GM21786 (cell line): ENCODE measurements at regions not wholly inside any gene's neighbourhood (a gene's known extent, or its start where the extent isn't known, plus 50 kb on each side); places are given as distances from the start of the nearest gene placed in this dataset.
"Not testable (repeated sequence)": the region's sequence is repeated elsewhere in the genome, so short reads cannot be mapped to it uniquely, and the experiment has no call there.

ENCODE experiments used
- ATAC-seq: cut with Tn5 transposase; IDR thresholded peaks from one replicate; pipeline ENCODE4 v1.9.1; 2021; ENCODE audit not compliant: unreplicated experiment

DNA sequence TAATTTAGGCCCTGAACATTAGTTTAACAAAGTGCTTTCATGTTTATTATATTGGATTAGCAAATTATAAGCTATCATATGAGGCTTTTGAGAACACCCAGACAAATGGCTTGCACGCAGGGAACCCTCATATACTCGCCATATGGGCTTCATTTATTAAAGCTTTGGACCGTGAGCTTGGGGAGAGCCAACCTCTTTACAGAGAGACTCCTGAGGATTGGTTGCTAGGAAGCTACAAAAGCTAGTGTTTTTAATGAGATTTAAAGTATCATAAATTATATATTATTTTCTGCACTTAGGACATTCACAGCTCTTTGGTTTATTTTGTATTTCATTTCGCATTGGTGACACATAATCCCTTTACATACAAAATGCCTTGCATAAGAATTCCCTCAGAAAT lies 193.8 kb upstream of the TOX3 start:
- ATAC-seq: no peak

DNA sequence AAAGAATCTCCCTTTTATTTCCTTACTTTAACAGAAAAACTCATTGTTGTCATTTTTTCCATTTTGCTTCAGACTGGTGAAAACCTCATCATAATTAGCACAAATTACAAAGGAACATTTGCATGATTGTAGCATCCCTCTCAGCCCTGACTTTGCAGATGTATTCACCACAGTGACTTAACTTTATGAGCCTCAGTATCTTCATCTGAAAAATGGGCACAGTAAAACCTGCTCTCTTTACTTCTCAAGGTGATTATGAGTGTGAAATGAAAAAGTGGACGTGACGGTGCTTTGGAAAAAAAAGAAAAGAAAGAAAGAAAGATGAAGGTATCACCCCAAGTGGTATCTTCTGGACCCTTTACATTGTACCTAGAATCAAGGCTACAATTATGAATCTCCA lies 193.4 kb upstream of the TOX3 start:
- no peak for ATAC-seq

DNA sequence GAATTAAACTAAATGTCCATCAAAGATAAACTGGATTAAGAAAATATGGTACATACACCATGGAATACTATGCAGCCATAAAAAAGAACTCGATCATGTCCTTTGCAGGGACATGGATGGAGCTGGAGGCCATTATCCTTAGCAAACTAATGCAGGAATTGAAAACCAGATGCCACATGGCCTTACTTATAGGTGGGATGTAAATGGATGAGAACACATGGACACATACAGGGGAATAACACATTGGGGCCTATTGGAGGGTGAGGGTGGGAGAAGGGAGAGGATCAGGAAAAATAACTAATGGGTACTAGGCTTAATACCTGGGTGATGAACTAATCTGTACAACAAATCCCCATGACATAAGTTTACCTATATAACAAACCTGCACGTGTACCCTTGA lies 192.0 kb upstream of the TOX3 start:
- ATAC-seq: not testable (repeated sequence)

DNA sequence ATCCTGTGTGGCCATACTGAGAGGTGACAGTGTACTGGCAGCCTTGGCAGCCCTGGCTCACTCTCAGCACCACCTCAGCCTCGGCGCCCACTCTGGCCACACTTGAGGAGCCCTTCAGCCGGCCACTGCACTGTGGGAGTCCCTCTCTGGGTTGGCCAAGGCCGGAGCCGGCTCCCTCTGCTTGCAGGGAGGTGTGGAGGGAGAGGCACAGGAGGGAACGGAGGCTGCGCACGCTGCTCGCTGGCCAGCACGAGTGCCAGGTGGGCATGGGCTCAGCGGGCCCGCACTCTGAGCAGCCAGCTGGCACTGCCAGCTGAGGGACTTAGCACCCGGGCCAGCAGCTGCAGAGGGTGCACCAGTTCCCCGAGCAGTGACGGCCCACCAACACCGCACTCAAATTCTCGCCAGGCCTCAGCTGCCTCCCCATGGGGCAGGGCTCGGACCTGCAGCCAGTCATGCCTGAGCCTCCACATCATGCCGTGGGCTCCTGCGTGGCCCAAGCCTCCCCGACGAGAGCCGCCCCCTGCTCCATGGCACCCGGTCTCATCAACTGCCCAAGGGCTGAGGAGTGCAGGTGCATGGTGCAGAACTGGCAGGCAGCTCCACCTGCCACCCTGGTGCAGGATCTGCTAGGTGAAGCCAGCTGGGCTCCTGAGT lies 184.4 kb upstream of the TOX3 start:
- no peak for ATAC-seq

DNA sequence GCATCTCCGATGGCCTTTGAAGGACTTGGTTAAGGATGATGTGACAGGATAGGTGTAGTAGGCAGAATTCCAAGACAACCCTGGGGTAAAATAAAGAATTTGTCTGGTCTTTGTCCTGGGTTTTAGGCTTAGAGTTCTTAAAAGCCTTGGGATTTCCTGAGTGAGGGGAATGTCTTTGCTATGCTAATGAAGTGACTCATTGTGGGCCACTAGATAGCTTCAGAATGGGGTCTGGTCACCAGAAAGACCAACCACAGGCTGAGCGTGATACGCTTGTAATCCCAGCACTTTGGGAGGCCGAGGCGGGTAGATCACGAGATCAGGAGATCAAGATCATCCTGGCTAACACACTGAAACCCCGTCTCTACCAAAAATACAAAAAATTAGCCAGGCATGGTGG lies 182.8 kb upstream of the TOX3 start:
- ATAC-seq: no peak

DNA sequence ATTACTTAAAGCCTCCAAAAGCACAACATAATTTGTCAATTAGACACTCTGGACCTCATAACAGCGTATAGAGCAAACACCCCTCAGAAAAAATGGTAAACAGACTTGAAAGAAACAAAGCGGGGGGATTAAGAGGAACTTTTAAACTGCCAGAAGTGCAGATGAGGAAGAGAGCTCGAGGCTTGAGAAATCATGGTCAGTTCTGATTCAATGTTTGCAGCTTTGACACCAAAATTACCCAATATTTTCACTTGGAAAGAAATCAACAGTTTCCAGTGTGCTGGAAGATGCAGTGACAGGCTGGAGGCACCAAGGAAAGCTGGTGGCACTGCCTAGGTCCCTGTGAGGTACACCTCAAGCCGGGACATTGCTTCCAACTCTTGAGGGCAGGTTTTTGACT lies 180.9 kb upstream of the TOX3 start:
- no peak for ATAC-seq

DNA sequence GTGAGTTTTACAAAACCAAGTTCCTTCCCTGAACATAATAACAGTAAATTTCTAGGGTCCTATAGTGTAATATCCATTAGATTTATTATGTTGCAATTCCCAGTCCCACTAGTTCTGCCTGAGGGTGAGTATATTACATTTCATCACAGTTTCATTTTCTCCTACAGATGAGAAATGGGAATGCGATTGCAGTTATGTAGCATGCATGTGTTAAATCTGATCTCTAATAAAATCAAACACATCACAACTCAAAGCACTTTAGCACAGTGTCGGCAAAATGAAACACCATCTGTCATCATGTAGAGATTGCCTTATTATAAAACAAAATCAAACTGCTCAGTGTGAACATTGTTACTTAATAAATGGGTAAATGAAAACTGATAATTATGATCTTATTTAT lies 180.5 kb upstream of the TOX3 start:
- ATAC-seq: no peak

DNA sequence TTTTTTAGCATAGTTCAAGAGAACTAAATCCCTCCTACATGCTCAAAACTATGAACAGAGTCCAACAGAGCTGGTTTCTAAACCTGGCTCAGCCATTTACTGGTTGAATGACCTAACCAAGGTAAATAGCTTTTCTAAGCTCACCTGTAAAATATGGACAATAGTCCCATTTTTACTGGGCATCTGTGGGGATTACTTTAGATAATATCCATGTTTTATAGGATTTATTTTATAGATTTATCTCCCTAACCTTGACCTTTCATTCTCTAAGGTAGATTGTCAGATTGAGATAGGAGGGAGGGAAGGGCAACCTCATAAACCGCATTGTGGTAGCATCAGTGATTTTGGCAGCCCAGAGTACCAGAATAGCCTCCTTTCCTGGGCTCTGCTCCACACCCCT lies 178.5 kb upstream of the TOX3 start:
- no peak for ATAC-seq

DNA sequence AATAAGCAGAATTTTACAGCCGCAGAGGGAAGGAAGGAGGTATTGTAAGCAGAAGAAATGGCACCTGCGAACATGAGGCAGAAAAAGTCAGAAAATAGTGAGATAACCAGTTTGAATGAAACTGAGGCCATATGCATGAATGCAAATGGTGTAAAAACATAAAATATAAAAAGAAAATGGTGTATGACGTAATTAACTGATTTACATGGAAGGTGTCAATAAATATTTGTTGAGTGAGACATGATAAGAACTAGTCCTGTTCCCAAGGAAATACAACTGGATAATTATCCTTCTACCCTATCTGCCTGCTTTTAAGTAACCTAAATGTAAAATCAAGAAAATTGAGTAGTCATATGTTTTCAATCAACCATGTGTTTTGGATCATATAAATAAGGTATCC lies 178.1 kb upstream of the TOX3 start:
- no peak for ATAC-seq

DNA sequence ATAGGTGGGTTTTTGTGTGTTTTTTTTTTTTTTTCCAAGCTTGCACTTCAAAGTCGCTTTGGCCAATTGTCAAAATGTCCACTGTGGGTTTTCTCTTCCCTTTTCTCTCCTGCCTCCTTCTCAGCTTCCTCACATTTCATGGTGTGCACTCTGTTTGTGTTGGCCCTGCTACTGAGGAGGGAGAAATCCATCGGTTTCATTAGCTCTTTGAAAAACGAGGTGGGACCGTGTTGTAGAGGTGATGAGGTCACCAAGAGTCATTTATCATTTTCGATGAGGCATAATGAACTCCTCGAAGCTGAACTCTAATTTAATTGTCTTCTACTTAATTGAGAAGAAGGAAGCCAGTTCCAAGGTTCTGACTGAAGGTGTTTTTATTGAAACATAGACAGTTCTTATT lies 174.4 kb upstream of the TOX3 start:
- ATAC-seq: no peak

DNA sequence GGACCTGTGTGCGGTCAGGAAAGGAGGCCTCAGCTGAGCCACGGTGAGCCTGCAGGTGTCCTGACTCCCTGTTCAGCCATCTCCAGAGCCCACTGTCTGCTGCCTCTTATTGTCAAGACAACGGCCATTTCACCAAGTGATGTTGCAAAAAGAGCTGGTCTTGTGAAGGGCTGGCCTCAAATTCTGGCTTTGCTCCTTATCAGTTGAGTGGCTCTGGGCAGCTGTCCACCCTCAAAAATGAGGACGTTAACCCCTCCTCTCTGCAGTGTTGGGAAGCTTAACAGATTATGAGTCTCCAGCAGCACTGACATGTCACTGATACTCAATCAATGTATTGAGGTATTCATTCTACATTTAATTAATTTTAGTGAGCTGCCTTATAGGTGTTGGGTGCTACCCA lies 171.1 kb upstream of the TOX3 start:
- no peak for ATAC-seq

DNA sequence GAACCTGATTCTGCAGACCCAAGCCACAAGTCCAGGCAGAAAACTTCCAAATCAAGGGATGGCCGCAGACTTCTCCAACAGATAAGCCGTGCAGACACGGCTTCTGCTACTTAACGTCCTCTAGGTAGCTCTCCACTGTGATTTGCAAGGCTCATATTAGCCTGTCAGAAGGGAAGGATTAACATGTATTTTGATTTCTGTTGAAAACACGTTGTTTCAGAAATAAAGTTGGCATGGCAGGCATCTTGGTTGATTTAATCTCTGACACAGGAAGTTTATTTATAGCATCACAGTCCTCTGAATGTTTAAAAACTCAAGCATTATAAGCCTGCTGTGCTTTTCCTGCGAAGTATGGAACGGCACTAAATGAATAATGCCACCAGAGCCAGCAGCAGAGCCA lies 166.8 kb upstream of the TOX3 start:
- no peak for ATAC-seq

DNA sequence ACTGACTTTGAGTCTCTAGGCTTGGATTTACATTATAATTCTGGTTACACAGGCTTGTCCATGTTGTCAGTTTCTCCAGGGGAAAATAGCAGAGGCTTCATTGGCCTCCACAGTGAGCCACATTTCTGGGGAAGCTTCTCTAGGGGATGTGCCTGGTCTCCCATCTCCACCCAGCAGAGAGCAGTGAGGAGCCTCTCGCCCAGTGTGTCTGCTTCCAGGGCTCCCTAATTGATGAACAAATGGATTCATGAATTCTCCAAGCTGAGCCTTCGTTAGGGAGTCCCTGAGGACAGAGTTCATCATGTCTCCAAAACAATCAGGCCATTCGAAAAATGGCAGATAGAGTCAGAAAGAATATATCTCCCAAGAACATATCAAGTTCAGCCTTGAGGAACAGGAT lies 162.4 kb upstream of the TOX3 start:
- no peak for ATAC-seq

DNA sequence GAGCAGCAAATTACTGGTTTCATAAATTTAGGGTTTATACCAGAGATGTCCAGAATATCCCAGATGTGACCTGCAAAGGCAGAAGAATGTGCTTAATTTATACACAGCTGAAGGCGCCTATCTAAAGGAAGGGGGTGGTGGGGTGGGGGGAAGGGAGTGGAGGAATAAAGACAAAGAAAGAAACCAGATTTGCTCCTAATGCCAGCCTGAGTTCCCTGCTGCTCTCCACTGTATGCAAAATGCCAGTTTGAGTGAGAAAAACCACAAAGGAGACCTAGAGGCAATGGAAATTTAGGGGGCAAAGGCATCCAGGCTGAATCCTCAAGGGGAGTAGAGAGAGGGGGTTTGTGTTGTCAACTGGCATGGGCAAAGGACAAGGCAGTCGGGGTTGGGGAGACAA lies 161.5 kb upstream of the TOX3 start:
- no peak for ATAC-seq

DNA sequence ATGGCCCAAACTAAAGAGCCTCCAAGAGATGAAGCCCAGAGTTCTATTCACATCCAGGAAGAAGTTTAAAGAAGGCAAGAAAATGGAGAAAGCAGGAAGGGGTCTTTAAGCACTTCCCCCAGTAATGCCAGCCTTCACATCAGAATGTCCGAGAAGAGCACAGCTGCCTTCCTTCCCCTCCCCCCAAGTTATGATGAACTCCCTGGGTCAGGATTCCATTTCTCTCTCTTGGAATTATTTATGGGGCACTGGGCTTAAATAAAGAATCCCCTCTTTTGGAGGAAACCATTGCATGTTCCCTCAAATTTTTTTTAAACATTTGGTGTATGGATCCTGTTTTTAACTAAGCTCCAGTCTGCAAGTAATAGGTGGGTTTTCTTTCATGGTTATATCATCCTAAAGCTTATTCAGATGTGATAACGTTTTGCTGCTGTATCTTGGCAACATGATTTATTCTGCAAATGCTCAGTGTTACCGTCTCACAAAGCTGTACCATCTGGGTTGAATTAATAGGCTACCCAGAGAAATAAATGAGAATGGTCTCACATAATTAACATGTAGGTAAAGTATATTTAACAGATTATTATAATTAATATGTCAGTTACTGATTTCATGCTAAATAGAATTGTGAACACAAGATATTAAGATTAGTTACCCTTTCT lies 160.9 kb upstream of the TOX3 start:
- ATAC-seq: no peak

DNA sequence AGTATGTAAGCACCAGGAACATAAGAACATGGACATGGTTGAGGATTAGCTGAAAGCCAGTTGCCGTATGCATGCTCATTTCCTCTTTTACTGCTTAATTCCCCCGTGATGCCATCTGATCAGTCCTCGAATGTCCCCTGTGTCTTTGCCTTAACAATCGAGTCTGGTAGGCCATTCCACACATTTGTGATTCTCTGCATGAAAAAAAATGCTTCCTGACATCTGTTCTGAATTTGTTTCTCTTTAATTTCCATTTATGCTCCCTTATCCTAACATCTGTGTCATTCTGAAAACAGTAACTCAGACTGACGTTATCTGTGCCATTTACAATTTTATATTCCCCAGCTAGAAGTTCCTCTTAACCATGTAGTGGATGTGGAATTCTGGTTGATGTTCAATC lies 158.2 kb upstream of the TOX3 start:
- no peak for ATAC-seq

DNA sequence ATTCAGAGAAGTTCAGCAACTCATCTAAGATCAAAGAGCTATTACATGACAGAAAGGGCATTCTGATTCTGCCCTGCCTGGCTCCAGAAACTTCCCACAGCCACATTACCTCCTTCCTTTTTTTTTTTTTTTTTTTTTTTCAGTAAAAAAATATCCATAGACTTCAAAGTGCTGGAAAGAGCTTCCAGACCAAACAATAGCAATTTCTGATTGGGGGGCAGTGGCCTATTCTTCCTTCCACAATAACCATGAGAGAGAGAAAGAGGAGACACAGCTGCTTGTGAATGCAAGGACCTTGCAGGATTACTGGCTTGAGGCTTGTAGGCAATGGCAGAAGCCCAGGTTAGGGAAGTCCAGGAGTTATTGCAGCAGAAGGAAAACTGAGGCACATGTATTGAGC lies 151.0 kb upstream of the TOX3 start:
- no peak for ATAC-seq

DNA sequence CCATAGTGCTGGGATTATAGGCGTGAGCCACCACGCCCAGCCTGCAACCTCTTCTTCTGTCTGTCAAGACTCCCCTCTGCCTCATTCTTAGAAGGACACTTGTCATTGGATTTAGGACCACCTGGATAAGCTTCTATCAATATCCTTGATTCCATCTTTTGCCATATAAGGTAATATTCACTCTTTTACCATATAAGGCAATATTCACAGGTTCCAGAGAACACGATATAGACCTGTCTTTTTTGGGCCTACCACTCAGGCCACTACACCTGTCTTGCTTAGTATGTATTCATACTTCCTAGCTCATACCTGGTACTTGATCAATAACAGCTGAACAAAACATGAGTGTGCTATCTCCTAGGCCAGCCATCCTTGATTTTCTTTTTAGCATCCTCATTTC lies 149.2 kb upstream of the TOX3 start:
- no peak for ATAC-seq

DNA sequence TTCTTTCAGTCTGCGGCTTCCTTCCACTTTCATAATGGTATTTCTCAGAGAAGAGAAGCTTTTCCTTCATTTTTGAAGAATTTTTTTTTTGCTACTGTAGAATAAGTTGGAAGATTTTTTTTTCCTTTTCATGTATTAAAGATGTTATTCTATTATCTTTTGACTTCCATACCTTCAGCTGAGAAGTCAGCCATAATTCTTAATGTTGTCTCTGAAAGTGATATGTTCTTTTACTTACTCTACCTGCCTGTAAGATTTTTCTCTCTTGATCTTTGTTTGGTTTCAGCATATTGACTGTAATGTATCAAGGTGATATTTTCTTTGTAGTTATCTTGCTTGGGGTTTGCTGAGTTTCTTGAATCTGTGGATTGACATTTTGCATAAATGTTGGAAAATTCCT lies 143.5 kb upstream of the TOX3 start:
- no peak for ATAC-seq

DNA sequence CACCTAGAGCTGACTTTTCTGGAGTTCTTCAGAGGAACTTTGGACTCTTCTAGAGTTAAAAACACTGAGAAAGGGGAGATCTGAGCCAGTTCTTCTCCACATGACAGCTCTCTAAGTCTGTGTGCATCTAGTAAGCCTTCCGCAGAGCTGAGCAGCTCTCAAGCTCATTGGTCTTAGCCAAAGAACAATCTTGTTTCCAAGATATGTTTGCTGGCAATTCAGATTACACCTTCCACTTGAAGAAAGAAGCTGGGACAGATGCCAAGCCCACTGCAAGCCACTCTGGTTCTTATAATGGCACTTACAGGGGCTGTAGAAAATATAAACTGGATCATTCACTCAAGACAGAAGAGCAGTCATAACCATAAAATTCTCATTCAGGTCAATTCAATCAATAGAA lies 134.1 kb upstream of the TOX3 start:
- no peak for ATAC-seq

DNA sequence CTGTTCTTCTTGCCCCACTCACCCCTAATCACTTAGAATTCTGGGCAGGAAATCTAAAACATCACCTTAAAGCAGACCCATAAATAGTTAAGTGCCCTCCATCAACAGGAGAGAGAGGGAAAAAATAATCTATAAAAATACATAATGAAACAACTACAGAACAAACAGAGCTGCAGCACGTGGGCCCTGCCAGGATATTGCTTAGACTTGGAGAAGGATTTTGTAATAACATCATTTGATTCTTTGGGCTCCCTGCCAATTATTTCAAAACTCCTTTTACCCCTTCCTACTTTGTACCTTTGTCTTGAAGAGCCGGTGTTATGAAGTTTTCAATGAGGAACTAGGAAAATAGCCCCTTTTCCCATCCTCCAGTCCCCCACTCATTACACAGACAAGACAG lies 130.6 kb upstream of the TOX3 start:
- ATAC-seq: no peak

DNA sequence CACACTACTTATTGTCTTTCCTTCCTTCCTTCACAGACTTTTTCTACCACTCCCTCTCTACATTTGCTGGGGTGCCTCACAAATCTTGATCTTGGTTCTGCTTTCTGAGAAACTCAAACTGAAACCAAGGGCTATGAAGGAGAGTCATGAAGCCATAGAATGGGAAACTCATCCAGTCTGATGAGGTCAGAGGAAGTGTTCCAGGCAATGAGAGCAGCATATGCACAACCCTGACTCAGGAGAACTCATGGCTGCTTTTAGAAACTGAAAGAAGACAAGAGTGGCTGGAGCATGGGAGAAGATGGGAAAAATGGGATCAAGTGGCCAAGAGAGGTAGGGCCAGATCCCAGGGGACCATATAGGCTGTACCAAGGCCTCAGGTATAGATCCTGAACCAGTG lies 130.0 kb upstream of the TOX3 start:
- no peak for ATAC-seq

DNA sequence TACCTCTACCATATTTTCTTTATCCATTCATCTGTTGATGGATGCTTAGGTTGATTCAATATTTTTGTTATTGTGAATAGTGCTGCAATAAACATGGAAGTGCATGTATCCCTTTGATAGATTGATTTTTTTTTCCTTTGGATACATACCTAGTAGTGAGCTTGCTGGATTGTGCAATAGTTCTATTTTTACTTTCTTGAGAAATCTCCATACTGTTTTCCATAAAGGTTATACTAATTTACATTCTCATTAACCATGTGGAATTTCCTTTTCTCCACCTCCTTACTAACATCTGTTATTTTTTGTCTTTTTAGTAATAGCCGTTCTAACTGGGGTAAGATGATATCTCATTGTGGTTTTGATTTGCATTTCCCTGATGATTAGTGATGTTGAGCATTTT lies 124.6 kb upstream of the TOX3 start:
- no peak for ATAC-seq
